ENCODE measurements at regions not wholly inside any gene's neighbourhood (a gene's known extent, or its start where the extent isn't known, plus 50 kb on each side); places are given as distances from the start of the nearest gene placed in this dataset.

GRCh38 chr2:66095820-66096345, 339.0 kb upstream of the MEIS1 start:
- Histone ChIP-seq H3K79me2 (ENCODE audit: control insufficient read depth in 1 of 2, insufficient read depth in 2 of 2, low read length in 2 of 2) (no peaks in the 10 kb centered on the region), H4K91ac (replicated peaks; ENCODE audit: insufficient read length, low read length) (no peak overlapping the region), H4K20me1 (replicated peaks in 1 of 2; ENCODE audit: control insufficient read depth in 1 of 2, insufficient read depth in 2 of 2, low read length in 2 of 2) (no peaks in the 10 kb centered on the region), H3K23me2 (ENCODE audit: low read depth, low read length) (0 out of 2 replicates have a peak, but pooled peaks cover 3% of the 10 kb centered on the region), H2BK20ac (ENCODE audit: low read length) (0 out of 2 replicates have a peak overlapping the region, but pooled peaks have one; percentile 82), H3K4ac (replicated peaks; ENCODE audit: insufficient read length, low read depth, low read length) (no peak overlapping the region), H3K23ac (ENCODE audit: insufficient read length) (no peak overlapping the region), H4K5ac (ENCODE audit: insufficient read length, low read depth, low read length) (no peak overlapping the region), H2BK120ac (replicated peaks; ENCODE audit: low read depth, low read length) (no peak overlapping the region), H3K79me1 (ENCODE audit: low read depth, low read length) (no peaks in the 10 kb centered on the region), H2BK12ac (ENCODE audit: low read depth, low read length) (no peak overlapping the region), H3K4me3 (ENCODE audit: extremely low read depth in 1 of 4, insufficient read depth in 2 of 4, low read depth in 3 of 4, low read length in 4 of 4) (no peak overlapping the region), H3K9me3 (ENCODE audit: insufficient read depth in 2 of 2, low read depth in 1 of 2, low read length in 1 of 2) (no peaks in the 10 kb centered on the region), H3K4me1 (replicated peaks in 1 of 4; ENCODE audit: control insufficient read depth in 3 of 4, insufficient read depth in 4 of 4, low read length in 3 of 4) (no peaks in the 10 kb centered on the region; a peak in 1 of 7 replicates), H3K27ac (ENCODE audit: low read depth, low read length) (no peak overlapping the region), H2BK15ac (ENCODE audit: low read length) (no peak overlapping the region), H3K14ac (ENCODE audit: insufficient read length) (no peak overlapping the region), H2BK5ac (ENCODE audit: low read depth, low read length) (no peak overlapping the region), H3K4me2 (ENCODE audit: insufficient read depth in 1 of 2, low read depth in 2 of 2, low read length in 2 of 2) (no peak overlapping the region), H3K18ac (ENCODE audit: extremely low read depth, low read length) (no peak overlapping the region), H2AFZ (ENCODE audit: low read length) (peak overlapping the region; percentile 48; the same call in 1 of the 2 replicates), H3K36me3 (ENCODE audit: control insufficient read depth in 2 of 4, insufficient read depth in 4 of 4, low read length in 3 of 4) (no peaks in the 10 kb centered on the region), H3K27me3 (replicated peaks in 1 of 4; ENCODE audit: control insufficient read depth in 3 of 4, extremely low read depth in 1 of 4, insufficient read depth in 3 of 4, low read length in 3 of 4) (no peaks in the 10 kb centered on the region; a peak in 1 of 7 replicates), H3K56ac (replicated peaks; ENCODE audit: insufficient read length, low read depth, low read length) (no peak overlapping the region), H4K8ac (ENCODE audit: extremely low read depth, insufficient read depth, low read length) (no peak overlapping the region), H2AK5ac (ENCODE audit: low read depth, low read length) (no peak overlapping the region), H3K9ac (replicated peaks in 1 of 4; ENCODE audit: extremely low read depth in 1 of 4, low read depth in 3 of 4, low read length in 3 of 4) (no peak overlapping the region)
- DNase-seq (ENCODE audit: low read depth in 1 of 2, low spot score in 2 of 2) = peak in 1 of 2 experiments; percentile 17
- ChIA-PET CTCF (ENCODE audit: partially characterized antibody) (interaction anchor here (0.6 to 2.6 kb wide), 18 partner anchors 9 to 622 kb away, joined by 3 to 21 read pairs (median 4); no protein-coding TSS in a partner anchor), POLR2A (ENCODE audit: partially characterized antibody) (no interaction called here)
- peak; percentile 50 for FAIRE-seq
- no peak for TF ChIP-seq GTF2F1 (IDR thresholded peaks at IDR 0.05; ENCODE audit: borderline replicate concordance, low read depth, low read length)
- peak; percentile 25 to 50 for TF ChIP-seq RAD21 (IDR thresholded peaks at IDR 0.05 in 1 of 2, conservative IDR thresholded peaks at IDR 0.05 in 1 of 2; ENCODE audit: low read depth in 2 of 2, low read length in 2 of 2)
- TF ChIP-seq KDM4A (IDR thresholded peaks at IDR 0.05; ENCODE audit: low read depth, low read length, severe bottlenecking) = no peak
- TF ChIP-seq FOSL1 (IDR thresholded peaks at IDR 0.05; ENCODE audit: insufficient read depth, low read depth, low read length) = no peak
- TF ChIP-seq TEAD4 (IDR thresholded peaks at IDR 0.05; ENCODE audit: low read depth, low read length) = 0 out of 2 replicates have a peak, but pooled peaks have one; percentile 11
- peak; percentile 30 to 69 (median 32); a peak in 3 of 4 replicates for TF ChIP-seq CTCF (IDR thresholded peaks at IDR 0.05; ENCODE audit: control extremely low read depth in 1 of 3, insufficient read depth in 1 of 3, low read depth in 1 of 3, low read length in 3 of 3)
- WGBS, 2 experiments (ENCODE audit: extremely low coverage in 1 of 2, insufficient coverage in 1 of 2, insufficient read length in 1 of 2, insufficient replicate concordance in 2 of 2, low coverage in 1 of 2, low lambda C conversion rate in 2 of 2, missing lambda C conversion rate in 1 of 2) = 78% methylated on average over 6 of the region's 6 CpGs; no CpG with 5 or more reads in 1 of the 2 experiments
